Activated T-cell treated with anti-CD3 and anti-CD28 coated beads for 48 hours (primary cell): ENCODE measurements at regions not wholly inside any gene's neighbourhood (a gene's known extent, or its start where the extent isn't known, plus 50 kb on each side); places are given as distances from the start of the nearest gene placed in this dataset.

Experiments used
- DNase-seq: peaks from one replicate; pipeline ENCODE4 v3.0.0-alpha.2; 2020; ENCODE audit warnings: low read depth

DNA sequence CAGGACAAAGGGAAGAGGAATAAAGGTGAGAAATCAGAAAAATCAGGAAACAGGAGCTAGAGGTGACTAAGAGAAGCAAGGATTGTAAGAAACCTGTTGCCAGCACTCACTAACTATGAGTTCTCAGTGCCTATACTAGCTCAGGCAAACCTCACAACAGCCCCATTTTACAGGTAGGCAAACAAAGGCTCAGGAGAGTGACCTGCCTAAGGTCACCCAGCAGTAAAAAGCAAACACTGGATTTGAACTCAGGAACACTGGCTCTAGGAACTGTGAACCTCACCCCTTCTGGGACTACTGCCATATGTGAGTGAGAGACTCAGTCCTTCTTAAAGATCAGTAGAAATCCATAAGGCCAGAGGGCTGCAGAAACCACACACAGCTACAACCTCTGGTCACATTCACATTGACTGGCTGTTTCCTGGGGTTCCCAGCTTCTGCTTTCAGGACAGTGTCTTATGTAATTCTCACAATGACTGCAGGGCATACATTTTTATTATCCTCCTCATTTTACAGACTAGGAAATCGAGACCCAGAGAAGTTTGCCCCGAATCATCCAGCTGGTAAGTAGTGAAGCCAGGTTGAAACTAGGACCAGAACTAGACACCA is 80.7 kb upstream of the MAFB start:
- no peak for DNase-seq

DNA sequence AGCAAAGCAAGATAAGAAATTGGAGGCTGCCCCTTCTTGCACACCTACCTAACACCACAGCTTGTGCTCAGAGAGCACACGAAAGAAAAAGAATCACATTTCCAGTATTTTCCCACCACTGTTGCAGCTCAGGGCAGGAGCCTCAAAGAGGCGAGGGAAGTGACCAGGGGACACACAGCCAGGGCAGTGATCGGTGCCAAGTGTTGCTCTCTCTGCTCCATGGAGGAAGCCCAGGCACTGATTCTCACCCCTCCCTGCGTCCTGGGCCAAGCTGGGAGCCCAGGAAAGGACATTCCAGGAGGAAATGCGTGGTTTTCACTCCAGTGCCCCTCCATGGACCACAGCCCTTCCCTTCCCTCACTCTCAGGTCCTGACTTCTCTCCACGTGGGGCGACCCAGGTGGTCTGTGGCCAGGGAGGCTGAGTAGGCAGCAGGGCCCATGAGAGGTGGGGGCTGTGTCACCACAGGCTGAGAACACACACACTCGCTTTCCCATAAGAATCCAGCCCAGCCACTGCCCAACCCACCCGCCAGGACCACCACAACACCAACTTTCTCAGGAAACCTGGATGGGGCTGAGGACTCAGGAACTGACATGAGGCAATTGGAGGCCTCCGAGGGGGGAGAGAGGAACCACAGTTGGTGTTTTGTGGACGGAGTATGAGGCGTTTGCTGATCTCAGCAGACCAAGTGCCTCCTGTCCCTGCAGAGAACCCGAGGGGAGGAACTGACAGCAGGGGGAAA is 81.7 kb upstream of the MAFB start:
- no peak for DNase-seq

DNA sequence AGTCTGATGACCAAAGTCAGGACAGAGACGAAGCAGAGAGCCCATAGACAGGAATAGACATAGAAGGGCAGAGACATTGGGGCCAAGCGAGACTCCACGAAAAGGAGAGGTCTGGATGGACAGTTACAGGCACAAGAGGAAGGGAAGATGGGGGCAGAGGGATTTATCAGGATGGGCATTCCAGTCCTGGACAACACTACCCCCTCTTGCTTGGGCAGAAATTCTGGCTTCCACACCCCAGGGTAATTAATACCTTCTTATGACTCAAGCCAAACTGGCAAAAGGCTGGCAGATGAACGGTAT is 82.2 kb upstream of the MAFB start:
- DNase-seq = no peak

DNA sequence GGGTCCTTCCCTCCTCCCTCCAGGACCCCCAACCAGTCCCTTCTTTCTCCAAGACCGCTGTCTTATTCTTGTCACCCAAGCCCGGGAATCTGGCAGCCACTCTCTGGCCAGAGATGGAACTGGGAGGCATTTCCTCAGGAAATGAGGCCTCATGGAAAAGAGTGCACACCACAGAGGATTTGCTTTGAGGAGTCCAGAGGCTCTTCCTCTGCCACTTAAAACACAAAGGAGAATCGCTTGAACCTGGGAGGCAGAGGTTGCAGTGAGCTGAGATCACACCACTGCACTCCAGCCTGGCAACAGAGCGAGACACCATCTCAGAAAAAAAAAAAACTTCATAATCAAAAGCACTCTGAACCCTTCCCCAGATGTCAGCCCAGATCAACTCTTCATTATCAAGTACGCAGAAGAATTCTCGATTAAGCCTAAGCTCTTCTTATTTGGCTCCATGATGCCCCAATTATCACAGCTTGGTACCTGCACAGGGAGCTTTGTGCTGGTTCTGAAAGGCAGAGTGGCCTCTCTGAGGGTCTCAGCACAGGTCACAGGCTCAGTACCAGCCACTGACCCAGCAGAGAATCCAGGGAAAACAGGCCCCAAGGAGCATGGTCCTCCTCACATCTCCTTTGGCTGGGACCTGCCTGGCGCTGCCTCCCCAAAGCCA is 82.9 kb upstream of the MAFB start:
- DNase-seq = no peak

DNA sequence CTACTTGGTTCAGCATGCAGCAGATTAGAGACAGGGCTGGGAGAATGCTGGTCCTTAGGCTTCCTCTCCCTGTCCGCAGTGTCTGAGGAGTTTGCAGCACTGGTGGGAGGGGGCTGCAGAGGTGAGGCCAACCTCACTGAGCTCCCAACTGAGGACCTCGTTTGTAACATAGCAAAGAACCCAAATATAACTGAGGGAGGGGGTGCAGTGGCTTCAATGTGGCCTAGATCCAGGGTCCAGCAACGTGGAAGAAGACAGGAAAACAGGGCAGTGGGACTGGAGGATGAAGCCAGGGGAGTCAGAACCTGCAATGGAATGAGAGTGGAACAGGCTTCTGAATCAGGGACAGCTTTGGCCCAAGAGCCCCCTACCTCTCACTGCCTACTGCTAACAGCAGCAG is 84.3 kb upstream of the MAFB start:
- DNase-seq = no peak

DNA sequence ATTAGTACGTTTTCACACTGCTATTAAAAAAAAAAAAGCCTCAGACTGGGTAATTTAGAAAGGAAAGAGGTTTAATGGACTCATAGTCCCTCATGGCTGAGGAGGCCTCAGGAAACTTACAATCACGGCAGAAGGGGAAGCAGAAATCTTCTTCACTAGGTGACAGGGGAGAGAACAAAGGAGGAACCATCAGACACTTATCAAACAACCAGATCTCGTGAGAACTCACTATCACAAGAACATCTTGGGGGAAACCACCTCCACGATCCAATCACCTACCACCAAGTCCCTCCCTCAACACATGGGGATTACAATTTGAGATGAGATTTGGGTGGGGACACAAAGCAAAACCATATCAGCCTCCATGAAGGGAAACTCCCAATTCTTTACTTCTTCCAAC is 85.2 kb upstream of the MAFB start:
- no peak for DNase-seq

DNA sequence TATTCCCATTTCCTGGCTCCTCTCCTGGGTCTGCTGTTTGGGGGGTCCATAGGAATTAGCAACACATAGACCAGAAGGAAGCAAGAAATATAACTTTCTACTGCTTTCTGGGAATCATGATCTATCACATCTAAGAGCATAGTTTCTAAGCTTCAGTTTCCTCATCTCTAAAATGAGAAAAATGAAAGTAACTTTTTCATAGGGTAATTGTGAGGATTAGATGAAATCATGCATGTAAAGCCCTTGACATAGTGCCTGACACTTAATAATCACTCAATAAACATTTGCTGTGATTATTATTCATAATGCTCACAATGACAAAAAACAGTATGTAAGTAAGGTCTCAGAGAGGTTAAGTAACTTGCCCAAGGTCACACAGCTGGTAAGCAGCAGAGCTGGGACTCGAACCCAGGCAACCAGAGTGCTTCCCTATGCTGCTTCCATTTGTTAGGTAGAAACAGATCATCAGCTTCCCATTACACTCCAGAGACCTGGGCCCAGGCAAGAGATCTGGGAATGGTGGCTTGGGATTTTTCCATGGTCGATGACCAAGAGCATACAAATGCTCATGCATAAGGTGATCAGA is 86.6 kb upstream of the MAFB start:
- no peak for DNase-seq

DNA sequence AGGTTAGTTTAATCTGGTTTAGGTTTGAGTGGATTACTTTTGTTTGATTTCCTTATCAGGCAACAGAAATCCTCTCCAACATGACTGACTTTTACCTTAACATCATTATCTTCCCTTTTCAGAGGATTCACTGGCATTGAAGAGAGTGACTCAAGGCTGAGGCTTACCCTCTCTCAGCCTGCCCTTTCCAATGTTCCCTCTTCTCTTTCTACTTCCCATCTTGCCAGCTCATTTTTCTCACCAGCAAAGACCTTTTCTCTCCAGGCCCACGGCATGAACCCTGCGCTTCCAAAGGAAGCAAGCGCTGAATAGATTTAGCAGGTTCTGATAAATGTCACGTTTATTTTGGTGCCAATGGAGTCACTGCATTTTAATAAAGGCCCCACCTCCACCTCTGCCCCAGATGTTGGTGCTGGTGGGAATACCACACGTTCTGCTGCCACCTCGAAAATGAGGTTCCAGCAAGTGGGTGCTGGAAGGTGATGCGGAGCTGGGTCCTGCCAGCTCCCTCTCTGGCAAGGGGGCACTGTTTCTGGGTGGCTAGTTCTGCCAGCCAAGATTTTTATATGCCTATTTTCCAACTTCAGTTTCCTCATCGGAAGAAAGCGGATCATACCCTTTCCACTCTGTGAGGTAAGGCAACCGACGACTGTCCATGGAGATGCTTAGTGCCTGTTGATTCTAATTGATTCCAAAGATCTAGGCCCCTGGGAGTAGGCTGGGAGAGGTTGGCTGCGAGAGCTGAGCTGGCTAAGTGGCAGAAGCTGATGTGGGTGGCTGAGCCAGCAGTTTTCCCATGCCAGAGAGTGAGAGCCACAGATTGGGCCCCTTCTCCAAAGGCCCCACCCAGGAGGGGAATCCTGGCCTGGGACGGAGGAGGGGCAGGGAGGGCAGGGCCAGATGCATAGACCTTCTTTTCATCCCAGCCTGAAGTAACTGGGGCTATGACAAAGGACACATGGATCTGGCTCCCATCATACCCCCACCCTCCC is 87.7 kb upstream of the MAFB start:
- no peak for DNase-seq

DNA sequence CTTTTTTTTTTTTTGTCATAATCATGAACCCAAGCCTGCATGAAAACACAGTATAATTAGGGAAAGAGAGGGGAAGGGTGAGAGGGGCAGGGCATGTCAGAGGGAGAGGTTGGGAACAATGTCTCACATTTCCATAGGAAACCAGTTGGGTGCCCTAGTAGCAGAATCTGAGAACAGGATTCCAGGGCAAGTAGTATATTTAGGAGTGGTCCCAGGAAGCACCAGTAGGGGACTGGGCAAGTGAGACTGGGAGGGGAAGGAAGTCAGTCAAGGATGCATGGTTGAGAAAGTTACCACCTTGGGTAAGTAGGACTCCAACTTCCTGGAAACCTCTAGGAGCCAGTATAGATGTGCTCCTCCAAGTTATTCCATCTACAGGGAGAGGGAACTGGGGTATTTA is 88.6 kb upstream of the MAFB start:
- DNase-seq = no peak

DNA sequence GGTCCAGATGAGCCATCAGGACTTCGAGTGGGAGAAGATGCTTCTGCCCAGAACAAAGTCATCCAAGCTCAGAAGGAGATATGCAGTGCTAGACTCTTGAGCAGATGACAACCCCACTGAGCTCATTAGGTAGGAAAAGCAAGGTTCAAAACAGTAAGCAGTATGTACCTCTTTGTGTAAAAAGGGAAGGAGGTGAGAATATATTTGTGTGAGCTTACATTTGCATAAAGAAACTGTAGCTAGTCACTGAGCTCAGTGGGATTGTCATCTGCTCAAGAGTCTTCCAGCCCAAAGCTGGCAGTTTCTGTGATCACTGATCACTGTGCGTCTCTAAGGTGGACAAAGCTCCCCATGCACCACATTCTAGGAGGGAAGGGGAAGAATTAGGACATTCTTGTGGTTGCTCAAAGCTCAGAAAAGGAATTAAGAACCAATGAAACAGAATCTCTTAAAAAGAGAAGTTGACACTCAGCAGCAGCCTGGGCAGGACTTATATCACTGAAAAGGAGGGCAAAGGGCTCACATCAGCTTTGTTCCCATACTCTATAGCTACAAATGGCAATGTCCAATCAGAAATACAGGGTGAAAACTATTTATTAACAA is 90.0 kb upstream of the MAFB start:
- no peak for DNase-seq

DNA sequence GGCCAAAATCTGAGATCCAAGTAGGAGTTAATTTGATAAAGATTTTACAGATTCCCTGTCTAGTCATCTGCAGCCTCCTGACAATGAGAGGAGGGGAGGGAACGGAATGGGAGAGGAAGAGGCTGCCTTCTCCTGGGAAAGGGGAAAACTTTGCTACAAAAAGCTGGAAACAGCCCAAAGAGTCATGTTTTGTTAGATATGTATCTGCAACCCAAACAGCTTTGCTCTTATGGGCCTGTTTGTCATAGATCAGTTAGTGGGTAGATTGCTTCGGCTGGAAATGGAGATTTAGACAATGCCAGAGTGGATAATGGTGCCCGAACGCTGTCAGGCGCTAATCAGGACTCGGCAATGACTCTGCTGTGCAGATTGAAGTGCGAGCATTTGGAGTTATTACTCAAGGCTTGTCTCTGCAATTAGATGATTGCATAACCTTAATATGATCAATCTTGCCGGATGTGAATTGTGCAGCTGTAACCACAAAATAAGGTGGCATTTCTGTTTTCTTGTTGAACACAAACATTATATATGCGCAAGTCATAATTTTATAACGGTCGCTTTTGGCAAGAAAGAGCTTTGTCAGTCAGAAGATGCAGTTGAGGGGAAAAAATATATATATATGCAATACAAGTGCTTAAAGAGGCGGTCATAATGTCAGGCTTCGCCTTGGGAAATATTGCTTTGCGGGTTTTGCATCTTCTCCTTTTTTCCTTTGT is 92.4 kb upstream of the MAFB start:
- no peak for DNase-seq

DNA sequence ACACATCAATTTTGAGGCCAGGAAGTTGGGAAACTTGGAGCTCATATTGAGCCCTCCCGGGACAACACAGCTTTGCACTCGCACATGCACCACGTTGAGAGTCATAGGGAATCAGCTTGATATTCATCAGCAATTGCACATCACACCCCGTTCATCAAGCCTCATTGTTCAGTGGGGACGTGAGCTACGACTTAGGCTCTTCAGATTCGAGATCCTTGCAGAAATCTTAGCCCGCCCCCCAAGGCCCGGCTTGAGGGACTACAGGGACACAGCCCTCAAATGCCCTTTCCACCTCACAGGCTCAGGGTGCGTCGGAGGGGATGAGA is 93.0 kb upstream of the MAFB start:
- DNase-seq = no peak

DNA sequence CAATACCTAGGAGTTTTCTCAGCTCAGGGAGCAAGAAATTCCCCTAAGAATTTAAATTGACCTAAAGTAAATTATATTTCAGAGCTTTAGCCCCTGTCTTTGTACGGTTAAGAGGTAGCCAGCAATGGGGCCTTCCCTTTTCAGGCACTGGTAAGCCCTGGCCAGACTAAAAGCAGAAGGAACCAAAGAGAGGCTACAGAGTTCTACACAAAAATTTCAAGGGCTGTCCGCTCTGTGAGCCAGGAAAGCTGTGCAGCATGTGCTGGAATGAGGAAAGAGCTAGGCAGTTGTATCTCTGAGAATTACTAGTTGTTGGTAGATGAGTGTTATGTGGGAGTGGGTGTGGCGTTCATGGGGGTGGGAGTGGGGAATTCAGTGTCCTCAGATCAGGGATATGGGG is 96.3 kb upstream of the MAFB start:
- DNase-seq = no peak

DNA sequence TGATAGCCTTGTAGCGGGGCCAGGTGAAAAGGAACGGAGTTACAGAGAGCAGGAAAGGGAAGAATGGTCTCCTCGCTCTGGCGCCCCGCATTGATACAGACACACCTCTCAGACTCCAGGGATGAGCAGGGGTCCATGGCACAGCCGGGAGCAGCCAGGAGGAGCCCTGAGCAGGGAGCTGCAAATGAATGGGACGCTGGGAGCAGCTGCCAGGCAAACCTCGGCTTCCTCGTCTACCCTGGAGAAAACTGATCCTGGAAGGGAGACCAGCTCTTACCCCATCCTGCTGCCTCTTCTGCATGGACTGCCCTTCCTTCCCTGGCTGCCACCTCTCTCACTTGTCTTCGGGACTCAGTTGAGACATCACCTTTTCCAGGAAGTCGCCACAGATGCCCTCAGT is 97.3 kb upstream of the MAFB start:
- no peak for DNase-seq

DNA sequence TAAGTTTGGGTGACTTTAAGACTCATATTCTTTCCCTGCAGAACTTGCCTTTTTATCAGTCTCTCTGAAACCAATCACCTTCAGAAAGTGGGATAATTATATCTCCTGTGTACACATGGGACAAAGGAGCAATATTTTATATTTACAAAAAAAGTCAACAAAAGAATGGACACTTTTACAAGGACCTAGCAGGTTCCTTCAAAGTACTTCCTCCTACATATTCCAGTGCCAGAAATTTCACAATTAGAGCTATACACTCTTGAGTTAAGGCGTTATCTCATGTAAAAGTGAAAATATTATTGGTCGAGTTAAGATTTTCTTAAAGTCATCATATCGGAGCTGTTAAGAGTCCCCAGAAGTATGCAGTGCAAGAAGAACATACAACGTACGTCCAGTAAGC is 98.9 kb upstream of the MAFB start:
- no peak for DNase-seq

DNA sequence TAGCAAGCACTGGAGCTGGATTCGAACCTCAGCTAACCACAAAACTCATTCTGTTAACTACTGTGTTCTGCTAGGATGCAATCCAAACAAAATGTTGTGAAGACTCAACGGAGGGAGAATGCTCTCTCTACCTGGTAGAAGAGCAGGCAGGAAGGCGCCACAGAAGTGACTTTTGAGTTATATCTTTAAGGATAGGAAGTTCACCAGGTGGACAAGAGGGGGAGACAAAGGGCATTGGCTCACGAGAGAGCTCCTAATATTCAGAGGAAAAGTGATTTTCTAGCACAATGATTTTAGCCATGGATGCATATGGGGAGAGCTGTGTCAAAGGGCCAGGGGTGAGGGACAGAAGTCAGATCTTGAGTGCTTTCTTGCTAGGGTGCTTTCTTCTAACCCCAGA is 108.4 kb upstream of the MAFB start:
- no peak for DNase-seq

DNA sequence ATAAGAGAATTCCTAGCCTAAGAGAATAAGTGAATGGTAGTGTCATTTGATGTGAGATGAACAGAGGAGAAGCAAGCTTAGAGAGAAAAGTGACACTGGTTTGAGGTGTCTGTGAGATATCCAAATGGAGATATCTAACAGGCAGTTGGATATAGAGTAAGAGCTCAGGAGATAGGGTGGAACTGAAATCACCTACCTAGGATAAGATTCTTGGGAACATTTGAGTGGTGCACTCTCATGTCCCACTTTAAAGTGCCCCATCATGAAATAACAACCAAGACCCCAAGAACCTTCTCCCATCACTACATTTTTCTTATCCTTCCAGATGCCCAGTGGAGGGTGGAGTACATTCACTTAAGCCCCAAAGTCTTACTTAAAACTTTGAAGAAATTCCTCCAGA is 109.0 kb upstream of the MAFB start:
- no peak for DNase-seq

DNA sequence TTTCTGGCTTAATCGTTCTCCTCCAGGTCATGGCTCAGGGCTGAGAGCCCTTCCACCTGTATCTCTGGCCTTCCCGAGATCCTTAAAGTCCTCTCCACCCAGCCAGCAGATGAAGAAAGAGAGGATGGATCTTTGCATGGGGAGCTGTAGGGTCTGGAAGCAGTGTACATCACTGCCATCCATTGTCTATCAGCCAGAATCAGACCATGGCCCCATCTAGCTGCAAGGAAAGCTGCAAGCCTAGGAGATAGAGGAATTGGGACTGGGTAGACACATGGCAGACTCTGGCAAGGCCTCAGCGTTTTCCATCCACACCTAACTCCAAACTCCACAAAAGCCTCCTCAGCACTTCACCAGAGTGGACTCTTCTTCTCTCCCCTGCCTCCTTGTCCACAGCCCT is 113.8 kb upstream of the MAFB start:
- DNase-seq = no peak

DNA sequence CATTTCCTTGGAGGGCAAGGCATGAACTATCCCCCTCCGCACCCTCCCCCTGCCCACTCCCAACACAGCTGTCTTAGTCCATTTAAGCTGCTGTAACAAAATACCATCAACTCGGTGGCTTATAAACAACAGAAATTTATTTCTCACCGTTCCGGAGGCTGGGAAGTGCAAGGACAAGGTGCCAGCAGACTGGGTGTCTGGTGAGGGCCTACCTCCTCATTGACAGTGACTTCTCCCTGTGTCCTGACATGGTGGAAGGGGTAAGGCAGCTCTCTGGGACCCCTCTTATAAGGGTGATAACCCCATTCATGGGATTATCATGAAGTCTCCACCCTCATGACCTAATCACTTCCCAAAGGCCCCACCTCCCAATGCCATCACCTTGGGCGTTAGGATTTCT is 114.3 kb upstream of the MAFB start:
- no peak for DNase-seq

DNA sequence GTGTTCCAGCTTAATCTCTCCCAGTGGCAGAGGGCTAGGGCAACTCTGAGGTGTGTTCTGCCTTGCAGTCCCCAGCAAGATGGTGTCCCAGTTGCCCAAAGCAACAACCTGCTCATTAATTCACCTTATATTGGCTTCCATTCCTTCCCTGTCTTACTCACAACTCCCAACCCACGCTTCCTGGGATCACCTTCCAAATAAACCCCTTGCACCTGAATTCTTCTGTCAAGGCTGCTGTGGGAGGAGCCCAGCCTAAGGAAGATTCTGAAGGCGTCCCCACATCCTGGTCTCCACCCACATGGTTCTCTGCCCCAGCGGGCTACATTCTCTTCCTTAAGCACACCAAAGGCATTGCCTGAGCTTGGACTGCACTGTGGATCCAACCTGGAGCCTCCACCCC is 116.6 kb upstream of the MAFB start:
- no peak for DNase-seq
